Breast epithelium (tissue), 4 donors: ENCODE measurements at regions not wholly inside any gene's neighbourhood (a gene's known extent, or its start where the extent isn't known, plus 50 kb on each side); places are given as distances from the start of the nearest gene placed in this dataset.

Source experiments
- DNase-seq, 2 donors: peaks; one replicate each; pipeline ENCODE4 v3.0.0-alpha.2; 2019; ENCODE audit warnings: low spot score in 2 of 2
- H3K27ac ChIP-seq, 2 donors: fragments of 200-600 bp; sonication (generic) in 1 of 2; one replicate each; pipeline ENCODE4 v1.5.1; 2016 to 2019; ENCODE audit warnings: mild to moderate bottlenecking in 1 of 2
- H3K27me3 ChIP-seq, 2 donors: fragments of 200-600 bp; sonication (generic) in 1 of 2; one replicate each; pipeline versions ENCODE4 v1.5.1 to v1.6.0; 2017 to 2019; ENCODE audit warnings: control low read depth in 1 of 2, mild to moderate bottlenecking in 1 of 2
- H3K36me3 ChIP-seq: fragments of 200-600 bp; one replicate; pipeline ENCODE4 v1.5.1; 2019
- H3K4me1 ChIP-seq, 2 donors: fragments of 200-600 bp; sonication (generic); one replicate each; pipeline ENCODE4 v1.5.1; 2016 to 2019; ENCODE audit warnings: control low read depth in 1 of 2
- H3K4me3 ChIP-seq, 3 donors: fragments of 200-600 bp; sonication (generic); 1 replicate in 2 of 3; 2 replicates in 1 of 3; pipeline ENCODE4 v1.5.1; 2016 to 2019; ENCODE audit warnings: mild to moderate bottlenecking in 3 of 3, moderate library complexity in 2 of 3
- H3K9me3 ChIP-seq, 2 donors: fragments of 200-600 bp; sonication (generic) in 1 of 2; one replicate each; pipeline ENCODE4 v1.5.1; 2016 to 2019; ENCODE audit warnings: control low read depth in 1 of 2
- CTCF ChIP-seq, 3 donors: fragments of 450-650 bp; IDR thresholded peaks; one replicate each; pipeline ENCODE4 v1.5.1; 2016 to 2017; ENCODE audit warnings: antibody characterized with exemption in 3 of 3, mild to moderate bottlenecking in 3 of 3, moderate library complexity in 3 of 3
- POLR2A ChIP-seq: fragments of 450-650 bp; IDR thresholded peaks from one replicate; pipeline ENCODE4 v1.6.1; 2016; ENCODE audit warnings: antibody characterized with exemption, mild to moderate bottlenecking, moderate library complexity
- POLR2AphosphoS5 ChIP-seq, 3 donors: sonication (generic); formaldehyde crosslinking; IDR thresholded peaks; one replicate each; pipeline ENCODE4 v1.6.1; 2017; ENCODE audit warnings: antibody characterized with exemption in 3 of 3
- intact Hi-C: fragments of 100-400 bp; cut with DNase I; formaldehyde crosslinking; loops from one replicate; pipeline ENCODE4 v1.15.1; 2023; ENCODE audit warnings: low total_unique reads

GRCh38 chr17:37825851-37826250 is 81.0 kb upstream of the HNF1B start:
- no peak overlapping the region for H3K27ac ChIP-seq
- H3K36me3 ChIP-seq = no peaks in the 10 kb centered on the region
- no peak overlapping the region for H3K4me3 ChIP-seq
- no peak for DNase-seq
- intact Hi-C loops = no loop called here
- no peaks in the 10 kb centered on the region for H3K27me3 ChIP-seq
- no peaks in the 10 kb centered on the region for H3K9me3 ChIP-seq
- H3K4me1 ChIP-seq = no peaks in the 10 kb centered on the region
- TF ChIP-seq CTCF (IDR thresholded peaks at IDR 0.05) (no peak), POLR2AphosphoS5 (IDR thresholded peaks at IDR 0.05) (no peak), POLR2A (no peak)

GRCh38 chr17:37824534-37825485 is 80.0 kb upstream of the HNF1B start:
- intact Hi-C loops = no loop called here
- no peak overlapping the region for H3K27ac ChIP-seq

GRCh38 chr17:37823996-37824395 is 79.1 kb upstream of the HNF1B start:
- Histone ChIP-seq H3K27me3 (no peaks in the 10 kb centered on the region), H3K36me3 (no peaks in the 10 kb centered on the region), H3K9me3 (no peaks in the 10 kb centered on the region), H3K4me3 (no peak overlapping the region), H3K27ac (no peak overlapping the region), H3K4me1 (no peaks in the 10 kb centered on the region)
- DNase-seq = no peak
- intact Hi-C loops = no loop called here
- TF ChIP-seq POLR2A = no peak
- TF ChIP-seq POLR2AphosphoS5 (IDR thresholded peaks at IDR 0.05) = no peak
- no peak for TF ChIP-seq CTCF (IDR thresholded peaks at IDR 0.05)

More at GRCh38 chr17:37824534-37825485, 80.0 kb upstream of the HNF1B start:
- Histone ChIP-seq H3K9me3 (no peaks in the 10 kb centered on the region), H3K4me3 (no peak overlapping the region), H3K36me3 (no peaks in the 10 kb centered on the region), H3K4me1 (no peaks in the 10 kb centered on the region), H3K27me3 (no peaks in the 10 kb centered on the region)
- no peak for DNase-seq
- TF ChIP-seq CTCF (IDR thresholded peaks at IDR 0.05) (no peak), POLR2A (no peak), POLR2AphosphoS5 (IDR thresholded peaks at IDR 0.05) (no peak)

- H3K9me3 ChIP-seq = no peaks in the 10 kb centered on the region
- DNase-seq = no peak
- H3K36me3 ChIP-seq = no peaks in the 10 kb centered on the region
- no peaks in the 10 kb centered on the region for H3K4me1 ChIP-seq
- no peak overlapping the region for H3K27ac ChIP-seq
- TF ChIP-seq POLR2A (no peak), CTCF (IDR thresholded peaks at IDR 0.05) (no peak), POLR2AphosphoS5 (IDR thresholded peaks at IDR 0.05) (no peak)
- H3K4me3 ChIP-seq = no peak overlapping the region
- intact Hi-C loops = no loop called here
- H3K27me3 ChIP-seq = no peaks in the 10 kb centered on the region
Observed at GRCh38 chr17:37820995-37821713, 76.3 kb upstream of the HNF1B start.
